Brain pericyte (primary cell): ENCODE measurements at regions not wholly inside any gene's neighbourhood (a gene's known extent, or its start where the extent isn't known, plus 50 kb on each side); places are given as distances from the start of the nearest gene placed in this dataset.

Source experiments
- DNase-seq: peaks from one replicate; pipeline ENCODE4 v3.0.0-alpha.2; 2012; ENCODE audit warnings: low read depth, low spot score

DNA sequence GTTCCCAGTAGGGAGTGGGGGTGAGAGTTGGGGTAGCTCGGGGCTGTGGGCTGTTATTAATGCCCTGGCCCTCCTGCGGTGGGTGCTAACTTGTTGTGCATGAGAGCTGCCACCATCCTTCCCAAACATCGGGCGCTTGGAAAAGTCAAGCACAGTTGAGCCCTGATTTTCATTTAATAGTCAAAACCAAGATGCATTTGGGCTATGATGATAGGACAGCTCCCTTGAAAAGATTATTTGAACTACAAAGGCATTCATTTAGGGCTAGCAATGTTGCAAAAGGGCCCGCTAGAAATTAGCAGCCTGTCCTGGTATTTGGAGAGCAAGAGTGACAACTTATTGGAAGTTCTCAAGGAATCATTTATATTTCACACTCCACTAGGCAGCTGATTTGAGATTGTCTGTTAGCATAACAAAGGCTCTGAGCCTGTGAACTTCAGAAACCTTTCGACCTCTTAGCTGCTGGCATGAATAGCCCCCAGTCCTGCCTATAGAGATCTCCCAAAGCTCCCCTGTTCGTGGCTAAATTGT is 128.2 kb upstream of the TMEM161B start:
- no peak for DNase-seq

DNA sequence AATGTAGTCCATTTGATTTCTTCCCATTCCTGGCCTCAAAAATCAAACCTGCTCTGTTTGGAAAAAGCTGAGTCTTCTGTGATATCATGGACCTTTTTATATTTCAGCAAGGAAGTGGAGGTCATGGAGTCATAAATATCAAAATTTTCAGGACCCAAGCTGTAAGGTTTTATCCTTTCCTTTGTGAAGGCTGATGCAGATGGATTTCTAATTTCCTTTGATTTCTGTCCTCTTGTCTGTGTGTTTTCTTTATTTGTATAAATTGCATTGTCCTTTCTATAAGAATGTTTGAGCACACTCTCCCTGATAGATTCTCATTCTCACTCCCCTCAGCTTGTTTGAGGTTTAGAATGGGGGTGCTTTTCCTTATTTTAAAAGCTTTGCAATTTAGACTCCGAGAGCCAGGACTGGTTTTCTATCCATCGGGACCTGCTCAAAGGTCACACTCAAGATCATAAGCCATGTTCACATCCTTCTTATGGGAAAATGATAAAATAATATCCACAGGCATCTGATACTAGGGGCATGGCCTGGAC is 127.4 kb upstream of the TMEM161B start:
- DNase-seq = no peak

DNA sequence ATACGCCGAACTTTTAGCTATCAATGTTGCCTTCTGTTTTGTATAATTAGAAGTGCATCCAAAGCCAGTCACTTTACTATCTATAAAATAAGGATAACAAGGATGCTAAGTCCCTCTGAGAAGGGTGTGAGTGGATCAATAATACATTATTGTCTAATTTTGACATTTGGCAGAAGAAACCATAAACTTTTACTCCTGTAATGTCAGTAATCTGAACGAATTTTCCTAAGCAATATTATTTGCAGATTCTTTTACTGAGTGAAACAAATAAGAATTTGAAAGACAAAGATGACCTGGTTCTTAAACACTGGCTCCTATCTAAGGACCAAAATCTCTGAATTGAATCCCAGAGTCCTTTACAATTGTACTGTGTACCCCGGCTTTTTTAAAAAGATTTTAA is 126.6 kb upstream of the TMEM161B start:
- no peak for DNase-seq

DNA sequence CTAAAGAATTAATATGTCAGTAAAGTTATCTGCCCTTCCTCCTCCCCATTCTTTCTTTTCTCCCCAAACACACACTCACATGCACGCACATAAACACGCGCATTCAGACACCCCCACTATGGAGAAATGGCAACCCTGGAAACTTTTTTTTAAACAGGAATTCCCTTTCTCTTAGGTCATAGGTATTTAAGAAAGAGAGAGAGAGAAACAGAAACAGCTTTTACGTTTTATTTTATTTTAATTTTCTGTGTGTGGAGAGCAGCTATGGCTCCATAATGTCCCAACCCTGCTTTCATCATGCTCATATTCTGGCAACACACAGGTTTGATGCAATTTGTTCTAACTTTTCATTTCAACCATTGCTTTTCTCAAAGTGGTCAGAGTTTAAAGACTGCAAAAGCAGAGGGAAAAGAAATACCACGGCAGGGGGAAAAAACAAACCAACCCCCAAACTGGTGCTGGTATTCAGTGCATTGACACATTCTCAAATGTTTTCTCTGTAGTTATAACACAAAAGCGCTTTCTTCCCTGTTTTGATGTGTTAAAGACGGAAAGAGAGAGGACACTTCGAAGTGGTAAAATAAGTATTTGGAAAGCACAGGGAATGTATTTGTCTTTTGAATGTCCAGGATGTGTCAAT is 126.0 kb upstream of the TMEM161B start:
- no peak for DNase-seq

DNA sequence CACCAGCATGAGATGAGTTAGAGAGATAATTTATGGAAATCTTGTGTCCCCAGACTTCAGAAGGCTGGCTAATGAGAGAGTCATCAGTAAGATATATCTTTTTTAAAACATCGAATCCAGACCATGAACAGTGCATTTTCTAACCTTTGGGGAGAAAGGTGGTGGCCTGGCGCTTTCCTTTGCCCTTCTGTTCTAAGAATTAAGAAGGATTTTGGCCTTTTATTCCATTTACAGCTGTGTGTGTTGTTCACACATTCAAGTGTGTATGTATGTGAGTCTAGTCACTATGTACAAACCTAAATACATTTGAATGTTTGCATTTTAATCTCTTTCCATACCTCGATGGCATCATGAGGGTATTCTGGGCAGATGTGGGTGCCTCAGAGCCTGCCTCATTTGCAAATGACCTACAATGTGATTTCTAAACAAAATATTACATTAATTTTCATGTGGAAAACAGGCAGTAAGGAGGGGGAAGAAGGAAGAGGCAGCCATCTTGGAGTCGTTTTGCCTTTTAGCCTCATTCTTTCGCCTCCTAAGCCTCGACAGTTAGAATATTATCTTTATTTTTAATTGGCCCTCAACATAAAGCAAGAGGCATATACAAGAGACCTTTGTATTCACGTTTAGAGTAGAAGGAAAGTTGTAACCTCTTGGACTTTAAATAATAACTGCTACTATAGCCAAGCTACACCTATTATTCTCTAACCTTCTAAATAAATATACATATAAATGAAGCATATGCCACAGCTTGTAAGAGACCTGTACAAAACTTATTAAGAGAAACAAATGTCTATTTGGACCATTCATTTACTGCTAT is 125.3 kb upstream of the TMEM161B start:
- no peak for DNase-seq

DNA sequence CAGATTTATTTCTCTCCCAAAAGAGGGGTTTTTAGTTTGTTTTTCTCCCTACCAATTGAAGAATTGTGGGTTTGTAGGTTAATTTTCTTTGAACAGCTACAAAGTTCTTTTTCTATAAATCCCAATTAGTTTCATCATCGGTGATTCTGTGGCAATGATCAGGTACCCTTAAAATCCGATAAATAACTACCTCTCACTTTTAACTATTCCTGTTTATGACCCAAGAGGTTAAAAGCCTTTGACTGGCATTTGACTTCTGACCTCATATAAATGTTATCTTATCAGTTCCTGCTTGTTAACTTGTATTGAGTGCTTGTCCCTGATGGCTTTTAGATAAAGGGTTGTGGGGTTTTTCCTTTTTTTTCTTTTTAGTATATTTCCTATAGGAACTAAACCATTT is 124.4 kb upstream of the TMEM161B start:
- no peak for DNase-seq

DNA sequence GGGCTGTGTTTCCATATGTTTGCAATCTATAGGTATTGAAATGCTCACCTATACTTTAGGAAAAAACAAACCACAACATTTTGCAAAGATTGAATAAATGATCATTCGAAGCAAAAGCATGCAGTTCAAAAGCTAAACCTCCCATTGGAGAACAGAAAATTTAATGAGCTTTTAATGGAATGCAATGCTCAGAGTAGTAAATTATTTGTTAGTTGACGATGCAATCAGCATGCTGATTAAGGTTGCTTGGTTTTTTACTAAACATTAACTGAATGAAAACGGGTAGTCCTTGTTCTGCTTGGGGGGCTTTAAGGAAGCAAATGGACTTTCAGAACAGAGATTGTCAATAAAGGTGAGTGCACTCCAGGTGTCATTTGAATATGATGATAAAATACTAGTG is 123.3 kb upstream of the TMEM161B start:
- DNase-seq = no peak

DNA sequence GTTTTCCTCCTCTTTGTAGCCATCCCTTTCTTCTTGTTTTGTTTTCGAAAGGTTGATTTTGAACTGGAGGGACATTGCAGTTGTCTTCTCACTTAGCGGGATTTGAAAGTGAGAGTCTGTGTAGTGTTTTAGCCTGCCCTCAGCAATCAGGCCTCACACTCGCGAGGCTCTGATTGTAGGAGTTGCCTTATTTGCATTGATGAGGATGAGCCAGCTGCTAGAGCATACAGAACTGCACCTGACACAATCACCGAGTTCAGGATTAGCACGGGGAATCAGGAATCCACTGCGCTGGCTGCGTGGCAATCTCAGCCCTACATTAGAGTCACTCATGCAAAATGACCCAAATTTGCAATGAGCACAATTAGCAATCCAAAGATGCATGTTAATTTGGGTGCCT is 122.5 kb upstream of the TMEM161B start:
- no peak for DNase-seq

DNA sequence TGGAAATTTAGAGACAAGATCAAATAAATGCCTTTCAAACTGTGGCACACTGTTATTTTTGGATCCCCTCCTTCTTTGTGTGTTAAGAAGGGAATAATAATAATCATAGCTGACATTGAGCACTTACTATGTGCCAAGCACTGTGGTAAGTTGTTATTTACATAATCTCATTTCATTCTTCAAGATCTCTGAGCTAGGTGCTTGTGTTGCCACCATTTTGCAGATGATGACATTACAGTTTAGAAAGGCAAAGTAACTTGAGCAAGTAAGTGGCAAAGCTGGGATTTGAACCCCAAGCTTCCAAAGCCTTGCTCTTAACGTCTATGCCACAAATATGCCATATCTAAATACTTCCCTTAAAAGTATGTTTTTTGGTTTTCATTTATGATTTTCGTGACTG is 121.8 kb upstream of the TMEM161B start:
- DNase-seq = no peak

DNA sequence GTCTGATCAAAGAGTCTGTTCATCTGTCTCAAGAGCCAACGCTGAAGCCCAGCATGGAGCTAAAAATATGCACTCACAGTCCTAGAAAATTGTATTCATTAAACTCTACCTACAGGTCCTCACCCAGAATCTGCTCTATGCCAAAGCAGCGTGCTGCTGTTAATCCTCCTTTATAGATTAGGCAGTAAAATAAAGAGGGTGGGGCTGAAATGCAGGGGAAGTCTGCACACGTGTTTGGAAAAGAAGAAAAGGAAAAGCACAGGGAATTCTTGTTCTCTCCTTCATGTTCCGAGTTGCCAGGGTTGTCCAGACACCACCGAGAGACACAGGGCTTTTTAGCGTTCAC is 121.4 kb upstream of the TMEM161B start:
- DNase-seq = no peak

DNA sequence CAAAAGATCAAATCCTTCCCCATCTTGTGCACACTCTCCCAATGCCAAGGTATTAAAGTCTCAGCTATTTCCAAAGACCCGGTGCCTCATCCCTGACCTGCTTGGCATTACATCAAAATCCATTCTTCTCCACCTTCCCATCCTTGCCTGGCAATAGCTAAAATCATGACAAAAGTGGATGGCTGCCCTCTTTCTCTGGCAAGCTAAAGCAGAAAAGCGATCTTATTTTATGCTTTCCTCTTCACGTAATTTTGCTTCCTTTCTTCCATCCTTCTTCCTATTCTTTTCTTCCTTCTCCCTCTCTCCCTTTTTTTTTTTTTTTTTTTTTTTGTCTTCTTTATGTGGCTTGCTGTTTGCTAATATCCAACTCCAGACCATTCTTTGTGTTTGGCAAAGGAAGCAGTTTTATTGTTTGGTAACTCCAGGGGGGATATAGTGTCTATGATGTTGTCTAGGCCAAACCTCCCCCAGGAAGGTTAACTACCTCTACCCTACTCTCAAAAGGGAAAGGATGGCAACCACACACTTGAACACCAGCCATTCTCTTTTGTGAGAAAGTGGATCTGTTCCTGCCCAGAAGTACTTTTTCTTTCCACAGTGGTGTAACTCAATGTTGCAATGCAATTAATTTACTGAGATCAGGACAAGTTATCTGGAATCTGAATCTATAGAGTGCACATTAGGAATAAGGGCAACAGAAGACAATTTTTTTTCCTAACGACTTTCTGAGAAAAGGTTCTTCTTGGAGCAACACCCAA is 120.9 kb upstream of the TMEM161B start:
- no peak for DNase-seq

DNA sequence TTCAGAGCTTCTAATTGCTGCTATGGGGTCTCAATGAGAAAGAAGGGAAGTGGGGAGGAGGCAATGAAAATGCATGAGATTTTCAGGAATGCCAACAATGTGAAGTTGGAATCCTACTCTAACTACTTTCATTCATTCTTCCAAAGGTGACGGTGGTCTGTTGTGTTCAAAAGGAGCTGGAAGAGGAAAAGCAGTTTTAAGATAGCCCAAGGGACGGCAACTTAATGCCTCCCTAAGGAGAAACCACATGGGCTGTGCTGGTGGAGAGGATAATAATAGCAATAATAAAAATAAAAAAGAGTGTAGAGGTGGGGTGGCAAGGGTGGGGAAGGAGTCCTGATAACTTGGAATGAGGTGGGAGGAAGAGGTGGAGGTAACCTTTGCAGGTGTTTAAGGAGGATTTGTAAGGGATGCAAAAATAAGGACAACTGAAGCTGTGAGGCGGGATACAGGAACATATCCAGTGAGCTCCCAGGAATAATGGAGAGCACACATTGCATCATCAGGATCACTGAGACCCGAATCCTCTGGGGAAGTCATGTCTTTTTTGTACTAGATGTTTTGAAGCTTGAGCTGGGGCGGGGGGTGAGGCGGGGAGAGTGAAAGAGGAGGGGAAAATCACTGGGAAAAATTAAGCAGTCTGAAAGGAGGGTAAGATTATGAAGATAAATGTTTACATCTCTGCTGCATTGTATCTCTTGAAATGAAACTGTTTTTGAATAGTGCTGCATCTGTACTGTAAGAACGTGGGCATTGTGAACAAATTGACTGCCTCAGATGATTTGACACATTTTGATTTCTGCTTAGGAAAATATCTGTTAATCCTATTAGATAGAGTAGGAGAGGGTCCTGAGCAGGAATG is 120.1 kb upstream of the TMEM161B start:
- no peak for DNase-seq

DNA sequence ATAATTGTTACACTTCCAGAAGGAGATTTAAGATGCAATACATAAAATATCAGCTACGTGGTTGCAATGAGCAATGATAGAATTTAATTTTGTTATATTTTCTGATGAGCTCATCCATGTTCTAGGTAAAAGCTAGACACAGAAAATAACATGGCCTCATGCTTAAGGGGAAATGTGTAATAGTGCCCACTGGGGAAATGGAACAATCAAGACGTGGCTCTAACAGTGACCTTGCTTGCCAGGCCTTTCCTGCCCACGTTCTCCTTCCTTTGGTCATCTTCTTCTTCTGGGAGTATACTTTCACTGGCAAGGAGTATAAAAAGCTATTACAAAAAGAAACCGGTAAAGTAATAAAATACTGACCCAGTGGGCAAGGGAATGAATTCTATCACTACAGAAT is 116.2 kb upstream of the TMEM161B start:
- no peak for DNase-seq

DNA sequence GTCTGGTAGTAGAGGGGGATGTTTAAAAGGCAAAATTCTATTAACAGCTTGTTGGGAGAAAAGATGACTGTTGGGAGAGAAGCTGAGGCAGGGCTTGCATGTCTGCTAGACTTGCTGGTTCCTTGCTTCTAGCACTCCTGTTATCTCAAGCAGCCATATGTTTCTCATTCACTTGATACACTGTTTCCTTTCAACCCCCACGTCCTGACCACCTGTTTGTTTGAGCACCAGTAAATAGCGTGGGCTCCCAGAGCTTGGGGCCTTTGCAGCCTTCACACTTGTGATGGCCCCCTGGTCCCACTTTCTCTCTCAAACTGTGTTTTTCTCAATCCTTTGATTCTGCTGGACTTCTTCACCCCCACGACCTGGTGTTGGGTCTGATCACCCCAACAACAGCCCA is 111.7 kb upstream of the TMEM161B start:
- no peak for DNase-seq

DNA sequence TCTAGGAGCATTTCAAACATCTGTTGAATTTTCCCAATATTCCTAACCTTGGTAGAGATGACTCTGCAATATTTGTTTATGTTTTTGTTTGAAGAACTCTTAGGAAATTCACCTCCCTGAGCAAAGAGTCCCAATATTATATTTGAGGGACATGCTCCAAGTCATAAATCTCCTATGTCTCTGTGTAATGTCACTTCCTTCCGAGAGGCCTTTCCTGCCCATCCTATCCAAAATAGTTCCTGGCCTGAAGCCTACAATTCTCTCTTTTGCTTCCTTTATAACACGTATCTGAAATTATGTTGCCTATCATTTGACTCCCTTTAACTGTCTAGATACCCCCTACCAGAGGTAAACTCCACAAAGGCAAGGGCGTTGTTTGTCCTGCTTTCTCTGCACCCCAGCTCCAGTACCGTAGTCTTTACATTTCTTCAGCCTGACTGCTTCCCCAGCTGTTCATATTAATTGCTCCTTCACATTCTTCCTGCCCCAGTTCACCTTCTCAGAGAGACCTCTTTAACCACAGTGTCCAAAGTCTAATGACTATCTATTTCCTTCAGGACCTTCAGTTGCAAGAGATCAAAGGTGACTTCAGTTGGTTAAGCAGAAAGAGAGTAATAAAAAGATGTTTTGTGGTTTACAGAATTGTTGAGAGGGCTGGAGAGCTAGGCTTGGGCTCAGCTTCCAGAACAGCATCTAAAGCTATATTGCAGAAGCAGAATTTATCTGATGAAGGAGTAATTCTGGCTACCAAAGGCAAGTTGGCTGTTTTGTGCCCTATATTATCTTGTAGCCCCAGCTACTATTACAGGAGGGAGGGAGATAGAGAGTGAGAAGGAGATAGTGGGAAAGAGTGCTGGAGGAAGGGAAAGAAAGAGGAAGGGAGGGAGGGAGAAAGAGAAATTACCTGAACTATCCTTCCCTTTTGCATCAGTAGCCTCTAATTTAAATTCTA is 109.3 kb upstream of the TMEM161B start:
- DNase-seq = no peak

DNA sequence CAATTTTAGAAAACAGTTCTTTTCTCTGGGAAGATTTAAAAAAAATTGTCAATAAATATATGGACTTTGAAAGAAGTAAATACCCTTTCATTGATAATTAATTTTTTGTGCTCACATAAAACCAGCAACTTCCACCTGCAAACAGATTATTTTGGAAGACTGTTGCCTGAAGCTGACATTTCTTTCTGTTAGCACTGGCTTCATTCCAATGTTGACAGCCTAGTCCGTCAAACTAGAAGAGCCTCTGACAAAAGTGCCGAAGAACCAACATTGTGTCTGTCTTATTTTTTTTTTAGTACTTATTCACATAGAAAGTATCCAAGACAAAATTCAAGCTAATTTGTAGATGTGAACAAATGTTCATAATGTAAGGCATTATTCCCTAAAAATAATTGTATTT is 108.6 kb upstream of the TMEM161B start:
- DNase-seq = no peak

DNA sequence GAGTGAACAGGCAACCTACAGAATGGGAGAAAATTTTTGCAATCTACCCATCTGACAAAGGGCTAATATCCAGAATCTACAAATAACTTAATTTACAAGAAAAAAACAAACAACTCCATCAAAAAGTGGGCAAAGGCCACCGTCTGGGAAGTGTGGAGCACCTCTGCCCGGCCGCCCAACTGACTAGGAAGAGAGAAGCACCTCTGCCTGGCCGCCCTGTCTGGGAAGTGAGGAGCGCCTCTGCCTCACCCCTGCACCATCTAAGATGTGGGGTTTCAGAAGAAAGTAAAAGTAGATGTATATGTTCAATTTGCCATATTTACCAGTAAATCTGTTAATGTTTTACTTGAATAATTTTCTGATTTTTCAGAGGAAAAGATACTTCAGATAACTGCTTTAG is 108.1 kb upstream of the TMEM161B start:
- no peak for DNase-seq

DNA sequence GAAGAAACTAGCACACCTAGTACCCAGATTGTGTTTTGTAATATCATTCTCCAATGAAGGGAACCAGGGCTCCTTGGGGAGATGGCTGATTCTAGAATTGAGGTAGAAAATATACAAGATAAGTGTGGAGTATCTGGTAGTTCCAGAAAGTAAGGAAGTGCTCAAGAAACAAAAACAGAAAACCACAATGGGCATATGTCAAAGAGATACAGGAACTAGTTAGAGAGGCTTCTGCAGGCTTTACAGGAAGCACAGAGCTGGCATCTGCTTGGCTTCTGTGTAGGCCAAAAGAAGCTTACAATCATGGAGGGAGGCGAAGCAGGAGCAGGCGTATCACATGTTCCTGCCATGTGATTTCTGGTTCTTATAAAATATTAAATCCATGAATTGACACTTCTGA is 105.7 kb upstream of the TMEM161B start:
- no peak for DNase-seq

DNA sequence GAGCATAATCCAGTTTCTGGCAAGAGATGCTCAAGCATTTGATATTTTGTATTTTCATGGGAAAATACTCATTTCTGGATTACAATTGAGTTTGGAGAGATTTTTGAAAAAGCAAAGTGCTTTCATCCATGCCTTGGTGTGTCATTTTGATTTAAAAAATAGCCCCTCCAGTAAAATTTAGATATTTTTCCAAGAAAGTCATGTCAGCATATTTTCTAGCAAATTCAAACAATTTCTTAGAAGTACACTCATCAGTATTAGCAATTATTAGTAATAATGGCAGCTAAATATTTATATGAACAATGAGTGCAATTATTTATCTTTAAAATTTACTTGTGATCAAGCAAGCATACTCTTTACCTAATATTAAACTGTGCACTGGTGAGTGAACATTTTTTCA is 102.2 kb upstream of the TMEM161B start:
- DNase-seq = no peak

DNA sequence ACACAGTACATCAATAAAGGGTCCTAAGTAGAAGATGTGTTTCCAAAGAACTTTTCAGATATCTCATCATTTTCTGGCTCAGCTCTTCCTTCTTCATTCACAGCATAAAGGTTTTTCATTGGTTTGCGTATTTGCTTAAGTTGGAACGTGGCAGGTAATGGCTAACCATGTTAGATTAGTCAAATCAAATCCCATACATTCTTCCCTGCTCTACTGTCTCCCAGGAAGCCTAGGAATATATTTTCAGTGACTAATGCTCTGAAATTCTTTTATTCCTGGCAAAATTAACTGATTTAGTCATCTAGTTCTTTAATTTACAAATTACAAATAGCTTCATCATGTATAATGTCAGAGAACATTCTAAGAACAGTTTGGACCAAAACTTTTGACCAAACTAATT is 99.6 kb upstream of the TMEM161B start:
- no peak for DNase-seq
